T-cell (primary cell): ENCODE measurements at regions not wholly inside any gene's neighbourhood (a gene's known extent, or its start where the extent isn't known, plus 50 kb on each side); places are given as distances from the start of the nearest gene placed in this dataset.

Experiments used
- ATAC-seq, 4 experiments: fragments of 200-7000 bp in 3 of 4; fragments of 150-1000 bp in 1 of 4; cut with Tn5 transposase; replicated peaks in 1 of 4; 1 replicate in 3 of 4; 2 replicates in 1 of 4; pipeline ENCODE4 v1.10.0; 2021; ENCODE audit warnings: moderate library complexity in 3 of 4, mild to moderate bottlenecking in 2 of 4, moderate number of reproducible peaks in 1 of 4
- CTCF ChIA-PET, 2 donors: fragments of 300-600 bp; sonication (Branson Sonifier 250); formaldehyde crosslinking; loops; one replicate each; lab custom pipeline; 2022; ENCODE audit warnings: antibody characterized with exemption in 2 of 2; lab: Charles Lee
- POLR2A ChIA-PET, 2 donors: fragments of 300-600 bp; sonication (Branson Sonifier 250); formaldehyde crosslinking; loops; one replicate each; lab custom pipeline; 2022; ENCODE audit warnings: antibody characterized with exemption in 2 of 2; lab: Charles Lee
- DNase-seq, 35 experiments: peaks; one replicate each; pipeline versions ENCODE4 v3.0.0 to v3.0.0-alpha.2; 2013 to 2023
- H3K27ac ChIP-seq: one replicate; pipeline ENCODE4 v1.5.1; 2013; ENCODE audit warnings: low read length
- H3K27me3 ChIP-seq, 2 experiments: replicated peaks in 1 of 2; 1 replicate in 1 of 2; 2 replicates in 1 of 2; pipeline versions ENCODE4 v1.6.1 to v1.7.0; 2013; ENCODE audit warnings: low read length in 1 of 2, mixed read lengths in 1 of 2; ENCODE audit not compliant: control insufficient read depth in 2 of 2, insufficient read depth in 2 of 2; ENCODE audit errors: extremely low read depth in 1 of 2
- H3K36me3 ChIP-seq, 2 donors: 1 replicate in 1 of 2; 2 replicates in 1 of 2; pipeline versions ENCODE4 v1.6.1 to v1.7.0; 2013; ENCODE audit warnings: low read length in 1 of 2; ENCODE audit not compliant: control insufficient read depth in 2 of 2, insufficient read depth in 1 of 2; ENCODE audit errors: extremely low read depth in 1 of 2
- H3K4me1 ChIP-seq, 2 experiments: 1 replicate in 1 of 2; 2 replicates in 1 of 2; pipeline versions ENCODE4 v1.6.1 to v1.7.0; 2013; ENCODE audit warnings: low read length in 2 of 2, mixed read lengths in 1 of 2; ENCODE audit not compliant: insufficient read depth in 2 of 2, control insufficient read depth in 1 of 2; ENCODE audit errors: extremely low read depth in 1 of 2
- H3K4me3 ChIP-seq, 2 donors: 1 replicate in 1 of 2; 2 replicates in 1 of 2; pipeline versions ENCODE4 v1.5.1 to v1.7.0; 2013; ENCODE audit warnings: mild to moderate bottlenecking in 2 of 2, low read length in 1 of 2, moderate library complexity in 1 of 2; ENCODE audit not compliant: control insufficient read depth in 1 of 2; ENCODE audit errors: extremely low read depth in 1 of 2
- H3K9me3 ChIP-seq: 2 replicates; pipeline ENCODE4 v1.7.0; 2013
- H3K27ac Mint-ChIP-seq, 2 donors: one replicate each; pipeline ENCODE4 v1.8.0; 2020 to 2021; ENCODE audit warnings: mild to moderate bottlenecking in 2 of 2, mixed read lengths in 2 of 2
- H3K27me3 Mint-ChIP-seq, 2 donors: one replicate each; pipeline ENCODE4 v1.8.0; 2021 to 2022; ENCODE audit warnings: mixed read lengths in 2 of 2
- H3K36me3 Mint-ChIP-seq: one replicate; pipeline ENCODE4 v1.8.0; 2021; ENCODE audit warnings: mixed read lengths
- H3K4me1 Mint-ChIP-seq, 3 donors: one replicate each; pipeline ENCODE4 v1.8.0; 2020 to 2022; ENCODE audit warnings: mixed read lengths in 3 of 3, mild to moderate bottlenecking in 1 of 3
- H3K4me3 Mint-ChIP-seq, 3 donors: one replicate each; pipeline ENCODE4 v1.8.0; 2020 to 2022; ENCODE audit warnings: mild to moderate bottlenecking in 3 of 3, mixed read lengths in 3 of 3, moderate library complexity in 3 of 3
- H3K9me3 Mint-ChIP-seq, 3 donors: one replicate each; pipeline ENCODE4 v1.8.0; 2020 to 2022; ENCODE audit warnings: mixed read lengths in 3 of 3
- WGBS: methylation state at CpG from one replicate; pipeline ENCODE4 v1.1.5; 2013; ENCODE audit warnings: missing lambda C conversion rate; ENCODE audit not compliant: insufficient coverage; 5-methylcytosine and 5-hydroxymethylcytosine counted together

GRCh38 chr6:169315830-169316614, 62.4 kb upstream of the THBS2 start:
- Mint-ChIP-seq H3K4me3 (no peak overlapping the region), H3K9me3 (no peaks in the 10 kb centered on the region), H3K27ac (no peak overlapping the region), H3K27me3 (peaks cover 0 to 2% of the 10 kb centered on the region in 2 donors), H3K36me3 (no peaks in the 10 kb centered on the region), H3K4me1 (no peaks in the 10 kb centered on the region)
- H3K4me3 ChIP-seq: no peak overlapping the region
- CTCF ChIA-PET: no interaction called here
- H3K27me3 ChIP-seq: peaks cover 0 to 13% of the 10 kb centered on the region in 2 experiments
- no peak overlapping the region for H3K27ac ChIP-seq
- 91% methylated on average over 7 of the region's 12 CpGs for WGBS
- DNase-seq (no peak), ATAC-seq (no peak)
- no peaks in the 10 kb centered on the region for H3K36me3 ChIP-seq
- POLR2A ChIA-PET: no interaction called here
- no peaks in the 10 kb centered on the region for H3K4me1 ChIP-seq
- no peaks in the 10 kb centered on the region for H3K9me3 ChIP-seq

- H3K27ac ChIP-seq: no peak overlapping the region
- POLR2A ChIA-PET: no interaction called here
- no peak for DNase-seq
- no peaks in the 10 kb centered on the region for H3K36me3 ChIP-seq
- H3K27ac Mint-ChIP-seq: no peak overlapping the region
- no peaks in the 10 kb centered on the region for H3K9me3 Mint-ChIP-seq
- H3K4me1 ChIP-seq: no peaks in the 10 kb centered on the region
- ATAC-seq: no peak
- H3K9me3 ChIP-seq: no peaks in the 10 kb centered on the region
- no peaks in the 10 kb centered on the region for H3K4me1 Mint-ChIP-seq
- H3K36me3 Mint-ChIP-seq: no peaks in the 10 kb centered on the region
- no peak overlapping the region for H3K4me3 ChIP-seq
- H3K27me3 ChIP-seq: peaks cover 0 to 10% of the 10 kb centered on the region in 2 experiments
- CTCF ChIA-PET: no interaction called here
- no peaks in the 10 kb centered on the region for H3K27me3 Mint-ChIP-seq
- H3K4me3 Mint-ChIP-seq: no peak overlapping the region
- 87% methylated on average over 15 of the region's 22 CpGs for WGBS
These were observed 59.8 kb upstream of the THBS2 start for GRCh38 chr6:169313347-169314010.

- no peak overlapping the region for H3K4me3 Mint-ChIP-seq
These were observed 59.2 kb upstream of the THBS2 start for GRCh38 chr6:169312658-169313346.

GRCh38 chr6:169310983-169311382, 57.3 kb upstream of the THBS2 start:
- Mint-ChIP-seq H3K27ac (no peak overlapping the region), H3K9me3 (no peaks in the 10 kb centered on the region), H3K36me3 (no peaks in the 10 kb centered on the region), H3K27me3 (no peaks in the 10 kb centered on the region), H3K4me3 (no peak overlapping the region), H3K4me1 (no peaks in the 10 kb centered on the region)
- ChIA-PET CTCF (no interaction called here), POLR2A (no interaction called here)
- H3K4me1 ChIP-seq: no peaks in the 10 kb centered on the region
- 75% methylated on average over 2 of the region's 3 CpGs for WGBS
- H3K36me3 ChIP-seq: no peaks in the 10 kb centered on the region
- ATAC-seq (no peak), DNase-seq (no peak)
- H3K27ac ChIP-seq: no peak overlapping the region
- no peak overlapping the region for H3K4me3 ChIP-seq
- no peaks in the 10 kb centered on the region for H3K9me3 ChIP-seq
- peaks cover 0 to 1% of the 10 kb centered on the region in 2 experiments for H3K27me3 ChIP-seq

More at GRCh38 chr6:169312658-169313346, 59.2 kb upstream of the THBS2 start:
- H3K27me3 Mint-ChIP-seq: no peaks in the 10 kb centered on the region
- H3K27ac Mint-ChIP-seq: no peak overlapping the region
- POLR2A ChIA-PET: no interaction called here
- CTCF ChIA-PET: no interaction called here
- Histone ChIP-seq H3K4me1 (no peaks in the 10 kb centered on the region), H3K9me3 (no peaks in the 10 kb centered on the region), H3K4me3 (no peak overlapping the region), H3K27me3 (peaks cover 0 to 10% of the 10 kb centered on the region in 2 experiments), H3K36me3 (no peaks in the 10 kb centered on the region), H3K27ac (no peak overlapping the region)
- ATAC-seq: no peak
- H3K36me3 Mint-ChIP-seq: no peaks in the 10 kb centered on the region
- DNase-seq: no peak
- WGBS: 94% methylated on average over 6 of the region's 14 CpGs
- no peaks in the 10 kb centered on the region for H3K4me1 Mint-ChIP-seq
- H3K9me3 Mint-ChIP-seq: no peaks in the 10 kb centered on the region
